BE2C (cell line): ENCODE measurements at regions not wholly inside any gene's neighbourhood (a gene's known extent, or its start where the extent isn't known, plus 50 kb on each side); places are given as distances from the start of the nearest gene placed in this dataset.

Source experiments
- DNase-seq: peaks from one replicate; pipeline ENCODE4 v3.0.0-alpha.2; 2020
- H3K27me3 ChIP-seq: fragments of 250-450 bp; sonication (Bioruptor Pico); 2 replicates; pipeline ENCODE4 v1.5.1; 2020; ENCODE audit warnings: mild to moderate bottlenecking
- H3K36me3 ChIP-seq: fragments of 250-450 bp; sonication (Bioruptor Pico); 2 replicates; pipeline ENCODE4 v1.5.1; 2020; ENCODE audit warnings: mild to moderate bottlenecking
- H3K4me1 ChIP-seq: fragments of 250-450 bp; sonication (Bioruptor Pico); 2 replicates; pipeline ENCODE4 v1.5.1; 2020
- H3K4me3 ChIP-seq: 2 replicates; pipeline ENCODE4 v1.5.1; 2011; ENCODE audit warnings: low read depth, low read length
- H3K9me3 ChIP-seq: fragments of 250-450 bp; sonication (Bioruptor Pico); 2 replicates; pipeline ENCODE4 v1.5.1; 2020
- TF ChIP-seq, protein P1 (sequence below): IDR thresholded peaks from 2 replicates; pipeline ENCODE4 v1.5.1; 2012; ENCODE audit warnings: mild to moderate bottlenecking, low read depth, low read length

DNA sequence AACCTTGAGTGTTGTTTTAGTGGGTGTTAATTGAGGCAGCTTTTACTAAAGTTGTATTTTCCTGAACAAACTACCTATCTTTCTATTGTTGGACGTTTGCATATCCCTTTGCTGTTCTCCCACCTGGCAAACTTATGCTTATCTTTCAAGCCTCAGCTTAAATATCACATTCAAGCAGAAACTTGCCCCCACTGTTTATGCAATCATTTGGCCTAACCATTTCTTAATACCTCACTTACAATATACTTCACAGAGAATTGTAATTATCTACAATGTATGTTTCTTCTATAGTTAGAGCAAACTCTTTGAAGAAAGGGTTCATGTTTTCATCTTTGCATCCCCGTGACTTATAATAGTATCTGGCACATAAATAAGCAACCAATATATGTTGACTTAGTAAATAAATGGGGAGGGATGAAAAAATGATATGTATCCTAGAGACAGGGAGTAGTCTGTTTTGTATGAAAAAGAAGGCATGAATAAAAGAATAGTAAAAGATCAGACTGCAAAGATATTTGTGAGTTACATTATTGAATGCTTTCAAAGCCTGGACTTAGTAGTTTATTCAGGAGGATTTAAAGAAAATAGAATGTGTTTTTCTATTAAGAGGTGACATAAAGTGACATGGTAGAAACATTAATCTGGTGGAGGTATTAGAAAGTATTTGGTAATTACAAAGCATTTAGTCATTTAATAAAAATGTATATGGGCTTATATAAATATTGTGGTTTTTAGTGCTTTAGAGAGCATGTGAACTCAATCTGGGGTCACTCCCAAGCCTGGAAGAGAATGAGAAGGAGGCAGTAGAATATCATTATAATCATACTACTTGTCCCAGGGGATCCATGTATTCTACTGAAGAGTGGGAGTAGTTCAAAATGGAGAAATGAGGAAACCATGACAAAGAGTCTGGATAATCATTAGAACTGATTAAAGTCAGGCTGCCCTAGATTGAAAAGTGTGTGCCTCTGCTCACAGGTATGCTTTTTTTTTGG, 60.0 kb upstream of the DCBLD2 start:
- TF ChIP-seq, protein P1, sequence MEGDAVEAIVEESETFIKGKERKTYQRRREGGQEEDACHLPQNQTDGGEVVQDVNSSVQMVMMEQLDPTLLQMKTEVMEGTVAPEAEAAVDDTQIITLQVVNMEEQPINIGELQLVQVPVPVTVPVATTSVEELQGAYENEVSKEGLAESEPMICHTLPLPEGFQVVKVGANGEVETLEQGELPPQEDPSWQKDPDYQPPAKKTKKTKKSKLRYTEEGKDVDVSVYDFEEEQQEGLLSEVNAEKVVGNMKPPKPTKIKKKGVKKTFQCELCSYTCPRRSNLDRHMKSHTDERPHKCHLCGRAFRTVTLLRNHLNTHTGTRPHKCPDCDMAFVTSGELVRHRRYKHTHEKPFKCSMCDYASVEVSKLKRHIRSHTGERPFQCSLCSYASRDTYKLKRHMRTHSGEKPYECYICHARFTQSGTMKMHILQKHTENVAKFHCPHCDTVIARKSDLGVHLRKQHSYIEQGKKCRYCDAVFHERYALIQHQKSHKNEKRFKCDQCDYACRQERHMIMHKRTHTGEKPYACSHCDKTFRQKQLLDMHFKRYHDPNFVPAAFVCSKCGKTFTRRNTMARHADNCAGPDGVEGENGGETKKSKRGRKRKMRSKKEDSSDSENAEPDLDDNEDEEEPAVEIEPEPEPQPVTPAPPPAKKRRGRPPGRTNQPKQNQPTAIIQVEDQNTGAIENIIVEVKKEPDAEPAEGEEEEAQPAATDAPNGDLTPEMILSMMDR: no peak
- no peak overlapping the region for H3K4me3 ChIP-seq
- H3K36me3 ChIP-seq: no peaks in the 10 kb centered on the region
- no peaks in the 10 kb centered on the region for H3K9me3 ChIP-seq
- DNase-seq: no peak
- peaks cover 14% of the 10 kb centered on the region for H3K4me1 ChIP-seq
- H3K27me3 ChIP-seq: no peaks in the 10 kb centered on the region

DNA sequence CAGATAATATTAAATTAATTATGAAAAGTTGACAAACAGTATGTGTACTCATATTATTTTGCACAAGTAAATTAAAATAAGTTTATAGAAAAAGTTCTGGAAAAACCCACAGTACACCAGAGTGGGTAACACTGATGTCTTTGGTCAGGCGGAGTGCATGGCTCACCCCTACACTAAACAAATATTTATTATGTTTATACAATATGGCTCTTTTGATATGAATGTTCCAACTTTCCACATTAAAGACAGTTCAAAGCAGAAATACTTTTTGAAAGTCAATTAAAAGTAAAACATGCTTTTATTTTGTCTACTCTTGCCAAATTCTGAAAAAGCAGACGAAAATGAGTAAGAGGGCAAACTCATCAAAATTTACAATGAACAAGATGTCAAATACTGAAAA, 56.2 kb upstream of the DCBLD2 start:
- TF ChIP-seq, protein P1: no peak
- Histone ChIP-seq H3K27me3 (no peaks in the 10 kb centered on the region), H3K4me3 (no peak overlapping the region), H3K4me1 (no peaks in the 10 kb centered on the region), H3K9me3 (no peaks in the 10 kb centered on the region), H3K36me3 (no peaks in the 10 kb centered on the region)
- no peak for DNase-seq

DNA sequence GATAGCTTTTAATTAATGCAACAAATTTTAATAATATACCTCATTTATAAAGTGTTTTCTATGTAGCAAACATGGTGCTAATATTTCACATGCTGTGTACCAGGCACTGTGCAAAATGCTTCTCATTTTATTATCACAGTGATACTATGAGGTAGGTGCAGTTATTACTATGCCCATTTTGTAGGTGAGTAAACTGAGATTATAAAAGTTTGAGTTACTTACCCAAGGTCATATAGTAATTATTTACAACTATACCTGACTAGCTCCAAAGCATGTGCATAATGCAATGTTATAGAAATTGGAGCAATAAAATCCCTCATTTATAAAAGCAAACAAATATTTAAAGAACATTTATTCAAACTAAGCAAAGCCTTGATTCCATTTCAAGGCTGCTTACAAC, 54.5 kb upstream of the DCBLD2 start:
- TF ChIP-seq, protein P1: no peak

GRCh38 chr3:98954791-98955604, 53.5 kb upstream of the DCBLD2 start:
- TF ChIP-seq, protein P1: no peak
- Histone ChIP-seq H3K9me3 (no peaks in the 10 kb centered on the region), H3K27me3 (no peaks in the 10 kb centered on the region), H3K36me3 (no peaks in the 10 kb centered on the region), H3K4me1 (no peaks in the 10 kb centered on the region), H3K4me3 (no peak overlapping the region)
- no peak for DNase-seq

More for the DNA sequence above, 54.5 kb upstream of the DCBLD2 start:
- Histone ChIP-seq H3K4me1 (no peaks in the 10 kb centered on the region), H3K9me3 (no peaks in the 10 kb centered on the region), H3K27me3 (no peaks in the 10 kb centered on the region), H3K4me3 (no peak overlapping the region), H3K36me3 (no peaks in the 10 kb centered on the region)
- DNase-seq: no peak

DNA sequence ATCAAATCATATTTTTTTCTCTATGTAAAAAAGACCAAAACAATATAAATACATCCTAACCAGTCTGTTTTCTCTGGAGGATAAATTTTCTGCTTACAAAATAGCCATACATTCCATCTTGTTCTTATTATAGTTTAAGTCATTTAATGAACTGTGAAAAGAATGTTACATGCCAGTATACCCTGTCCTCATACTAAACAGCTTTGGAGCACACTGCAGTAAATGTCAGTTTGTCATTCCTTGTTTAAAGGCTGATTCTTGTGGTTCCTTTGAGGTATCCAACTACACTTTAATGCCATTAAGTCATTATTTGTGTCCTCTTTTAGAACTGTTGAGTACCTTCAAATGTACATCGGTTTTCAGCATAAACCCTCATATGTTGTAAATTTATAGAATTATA, 52.7 kb upstream of the DCBLD2 start:
- Histone ChIP-seq H3K4me3 (no peak overlapping the region), H3K36me3 (no peaks in the 10 kb centered on the region), H3K27me3 (no peaks in the 10 kb centered on the region), H3K9me3 (no peaks in the 10 kb centered on the region), H3K4me1 (no peaks in the 10 kb centered on the region)
- TF ChIP-seq, protein P1: no peak
- DNase-seq: no peak
